HEK293 (cell line): ENCODE measurements at regions not wholly inside any gene's neighbourhood (a gene's known extent, or its start where the extent isn't known, plus 50 kb on each side); places are given as distances from the start of the nearest gene placed in this dataset.

Experiments used
- CTCF ChIA-PET: fragments of 350-600 bp; formaldehyde crosslinking; extraction: SDS; loops from one replicate; lab custom pipeline; 2021; ENCODE audit warnings: antibody characterized with exemption; lab: Yijun Ruan, JAX
- POLR2A ChIA-PET: fragments of 300-600 bp; formaldehyde crosslinking; extraction: SDS; loops from one replicate; lab custom pipeline; 2020; ENCODE audit warnings: antibody characterized with exemption, inconsistent platforms; lab: Yijun Ruan, JAX
- H3K27ac ChIP-seq: fragments of 200-500 bp; sonication (Bioruptor generic); 2 replicates; pipeline ENCODE4 v1.5.1; 2014; ENCODE audit warnings: low read depth, low read length, control low read depth, inconsistent platforms; ENCODE audit errors: extremely low read depth
- H3K36me3 ChIP-seq, 2 experiments: fragments of 200-500 bp in 1 of 2; sonication (Bioruptor generic) in 1 of 2; 1 replicate in 1 of 2; 2 replicates in 1 of 2; pipeline ENCODE4 v1.5.1; 2014 to 2017; ENCODE audit warnings: inconsistent platforms in 2 of 2, low read length in 2 of 2; ENCODE audit not compliant: control insufficient read depth in 2 of 2, insufficient read depth in 1 of 2
- H3K4me1 ChIP-seq: fragments of 200-500 bp; sonication (Bioruptor generic); 2 replicates; pipeline ENCODE4 v1.5.1; 2014; ENCODE audit warnings: mild to moderate bottlenecking, low read length, inconsistent platforms; ENCODE audit not compliant: control insufficient read depth, insufficient read depth
- H3K4me3 ChIP-seq: 2 replicates; pipeline ENCODE4 v1.5.1; 2011; ENCODE audit warnings: low read depth, mild to moderate bottlenecking, control low read depth, low read length, moderate library complexity
- H3K9me3 ChIP-seq: fragments of 200-500 bp; sonication (Bioruptor generic); 2 replicates; pipeline ENCODE4 v1.5.1; 2014; ENCODE audit warnings: low read depth, low read length, inconsistent platforms; ENCODE audit not compliant: control insufficient read depth, insufficient read depth
- GLI2 ChIP-seq: fragments of 450-650 bp; formaldehyde crosslinking; IDR thresholded peaks from 2 replicates; pipeline ENCODE4; 2017; ENCODE audit warnings: missing biosample characterization, missing genetic modification characterization, low read depth, borderline replicate concordance
- HOXA7 ChIP-seq: sonication (generic); formaldehyde crosslinking; IDR thresholded peaks from 2 replicates; pipeline ENCODE4 v1.8.1; 2022; ENCODE audit warnings: missing genetic modification reagents, borderline replicate concordance
- MEIS1 ChIP-seq: sonication (generic); formaldehyde crosslinking; IDR thresholded peaks from 2 replicates; pipeline ENCODE4 v1.8.1; 2022; ENCODE audit warnings: missing genetic modification reagents, mild to moderate bottlenecking, borderline replicate concordance
- PRDM1 ChIP-seq: fragments of 450-650 bp; formaldehyde crosslinking; IDR thresholded peaks from 2 replicates; pipeline ENCODE4; 2016; ENCODE audit warnings: missing biosample characterization, missing genetic modification characterization
- TSHZ1 ChIP-seq: fragments of 450-650 bp; formaldehyde crosslinking; IDR thresholded peaks from 2 replicates; pipeline ENCODE4 v1.5.1; 2016; ENCODE audit warnings: missing biosample characterization, missing genetic modification characterization, borderline replicate concordance
- ZFHX2 ChIP-seq: fragments of 450-650 bp; formaldehyde crosslinking; conservative IDR thresholded peaks from 2 replicates; pipeline ENCODE4 v1.5.1; 2016; ENCODE audit warnings: missing biosample characterization, missing genetic modification characterization
- ZIC2 ChIP-seq: fragments of 450-650 bp; formaldehyde crosslinking; IDR thresholded peaks from 2 replicates; pipeline ENCODE4 v1.5.1; 2016; ENCODE audit warnings: missing biosample characterization, missing genetic modification characterization
- ZNF155 ChIP-seq: fragments of 450-650 bp; formaldehyde crosslinking; IDR thresholded peaks from 2 replicates; pipeline ENCODE4 v1.5.1; 2016; ENCODE audit warnings: missing biosample characterization, missing genetic modification characterization
- ZNF18 ChIP-seq: fragments of 450-650 bp; formaldehyde crosslinking; IDR thresholded peaks from 2 replicates; pipeline ENCODE4 v1.5.1; 2016; ENCODE audit warnings: missing biosample characterization, missing genetic modification characterization
- ZNF221 ChIP-seq: fragments of 450-650 bp; formaldehyde crosslinking; IDR thresholded peaks from 2 replicates; pipeline ENCODE4 v1.5.1; 2017; ENCODE audit warnings: missing biosample characterization, missing genetic modification characterization, borderline replicate concordance
- ZNF274 ChIP-seq, 2 experiments: fragments of 200-500 bp in 1 of 2; fragments of 450-650 bp in 1 of 2; sonication (Bioruptor generic) in 1 of 2; formaldehyde crosslinking in 1 of 2; IDR thresholded peaks; 2 replicates each; pipeline versions ENCODE4 v1.5.1 to v1.6.1; 2014 to 2016; ENCODE audit warnings: borderline replicate concordance in 1 of 2, inconsistent platforms in 1 of 2, low read length in 1 of 2, missing biosample characterization in 1 of 2, missing genetic modification characterization in 1 of 2
- ZNF302 ChIP-seq: fragments of 450-650 bp; formaldehyde crosslinking; IDR thresholded peaks from 2 replicates; pipeline ENCODE4 v1.5.1; 2016; ENCODE audit warnings: missing biosample characterization, missing genetic modification characterization, low read depth
- ZNF354C ChIP-seq: fragments of 450-650 bp; formaldehyde crosslinking; IDR thresholded peaks from 2 replicates; pipeline ENCODE4 v1.5.1; 2016; ENCODE audit warnings: missing biosample characterization, missing genetic modification characterization, low read depth, borderline replicate concordance
- ZNF366 ChIP-seq: fragments of 450-650 bp; formaldehyde crosslinking; conservative IDR thresholded peaks from 2 replicates; pipeline ENCODE4 v1.5.1; 2016; ENCODE audit warnings: missing biosample characterization, missing genetic modification characterization
- ZNF423 ChIP-seq: fragments of 450-650 bp; formaldehyde crosslinking; IDR thresholded peaks from 2 replicates; pipeline ENCODE4 v1.5.1; 2016; ENCODE audit warnings: missing biosample characterization, missing genetic modification characterization
- ZNF510 ChIP-seq: fragments of 450-650 bp; formaldehyde crosslinking; IDR thresholded peaks from 2 replicates; pipeline ENCODE4 v1.5.1; 2018; ENCODE audit warnings: mild to moderate bottlenecking, missing genetic modification characterization, missing biosample characterization; ENCODE audit not compliant: insufficient replicate concordance
- ZNF571 ChIP-seq: fragments of 450-650 bp; formaldehyde crosslinking; IDR thresholded peaks from 2 replicates; pipeline ENCODE4 v1.5.0; 2017; ENCODE audit warnings: missing biosample characterization, missing genetic modification characterization
- ZNF585B ChIP-seq: fragments of 450-650 bp; formaldehyde crosslinking; IDR thresholded peaks from 2 replicates; pipeline ENCODE4 v1.5.1; 2016; ENCODE audit warnings: missing biosample characterization, missing genetic modification characterization
- ZNF600 ChIP-seq: fragments of 450-650 bp; formaldehyde crosslinking; IDR thresholded peaks from 2 replicates; pipeline ENCODE4 v1.5.1; 2016; ENCODE audit warnings: missing biosample characterization, missing genetic modification characterization
- ZNF677 ChIP-seq: fragments of 450-650 bp; IDR thresholded peaks from 2 replicates; pipeline ENCODE4 v1.5.0; 2018; ENCODE audit warnings: missing biosample characterization, mild to moderate bottlenecking, missing genetic modification characterization, moderate library complexity
- TF ChIP-seq, protein P1 (sequence below): IDR thresholded peaks from 2 replicates; pipeline ENCODE4 v1.6.1; 2011; ENCODE audit warnings: mild to moderate bottlenecking, low read depth, low read length, borderline replicate concordance
- TF ChIP-seq, protein P2 (sequence below): fragments of 450-650 bp; formaldehyde crosslinking; IDR thresholded peaks from 2 replicates; pipeline ENCODE4 v1.5.1; 2016; ENCODE audit warnings: missing biosample characterization, missing genetic modification characterization, low read depth
- TF ChIP-seq, protein P3 (sequence below): fragments of 450-650 bp; IDR thresholded peaks from 2 replicates; pipeline ENCODE4 v1.5.1; 2018; ENCODE audit warnings: missing biosample characterization, missing genetic modification characterization

GRCh38 chr21:16406355-16406754 is 676.6 kb downstream of the USP25 start (continued):
- TF ChIP-seq, protein P1, sequence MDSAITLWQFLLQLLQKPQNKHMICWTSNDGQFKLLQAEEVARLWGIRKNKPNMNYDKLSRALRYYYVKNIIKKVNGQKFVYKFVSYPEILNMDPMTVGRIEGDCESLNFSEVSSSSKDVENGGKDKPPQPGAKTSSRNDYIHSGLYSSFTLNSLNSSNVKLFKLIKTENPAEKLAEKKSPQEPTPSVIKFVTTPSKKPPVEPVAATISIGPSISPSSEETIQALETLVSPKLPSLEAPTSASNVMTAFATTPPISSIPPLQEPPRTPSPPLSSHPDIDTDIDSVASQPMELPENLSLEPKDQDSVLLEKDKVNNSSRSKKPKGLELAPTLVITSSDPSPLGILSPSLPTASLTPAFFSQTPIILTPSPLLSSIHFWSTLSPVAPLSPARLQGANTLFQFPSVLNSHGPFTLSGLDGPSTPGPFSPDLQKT, result no peak
- no peak for TF ChIP-seq ZNF510 (tag by site-specific recombination)
- TF ChIP-seq ZNF18 (tag by site-specific recombination), result no peak
- TF ChIP-seq, protein P2, sequence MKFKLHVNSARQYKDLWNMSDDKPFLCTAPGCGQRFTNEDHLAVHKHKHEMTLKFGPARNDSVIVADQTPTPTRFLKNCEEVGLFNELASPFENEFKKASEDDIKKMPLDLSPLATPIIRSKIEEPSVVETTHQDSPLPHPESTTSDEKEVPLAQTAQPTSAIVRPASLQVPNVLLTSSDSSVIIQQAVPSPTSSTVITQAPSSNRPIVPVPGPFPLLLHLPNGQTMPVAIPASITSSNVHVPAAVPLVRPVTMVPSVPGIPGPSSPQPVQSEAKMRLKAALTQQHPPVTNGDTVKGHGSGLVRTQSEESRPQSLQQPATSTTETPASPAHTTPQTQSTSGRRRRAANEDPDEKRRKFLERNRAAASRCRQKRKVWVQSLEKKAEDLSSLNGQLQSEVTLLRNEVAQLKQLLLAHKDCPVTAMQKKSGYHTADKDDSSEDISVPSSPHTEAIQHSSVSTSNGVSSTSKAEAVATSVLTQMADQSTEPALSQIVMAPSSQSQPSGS (tag by site-specific recombination), result no peak
- TF ChIP-seq GLI2 (tag by site-specific recombination), result no peak

DNA sequence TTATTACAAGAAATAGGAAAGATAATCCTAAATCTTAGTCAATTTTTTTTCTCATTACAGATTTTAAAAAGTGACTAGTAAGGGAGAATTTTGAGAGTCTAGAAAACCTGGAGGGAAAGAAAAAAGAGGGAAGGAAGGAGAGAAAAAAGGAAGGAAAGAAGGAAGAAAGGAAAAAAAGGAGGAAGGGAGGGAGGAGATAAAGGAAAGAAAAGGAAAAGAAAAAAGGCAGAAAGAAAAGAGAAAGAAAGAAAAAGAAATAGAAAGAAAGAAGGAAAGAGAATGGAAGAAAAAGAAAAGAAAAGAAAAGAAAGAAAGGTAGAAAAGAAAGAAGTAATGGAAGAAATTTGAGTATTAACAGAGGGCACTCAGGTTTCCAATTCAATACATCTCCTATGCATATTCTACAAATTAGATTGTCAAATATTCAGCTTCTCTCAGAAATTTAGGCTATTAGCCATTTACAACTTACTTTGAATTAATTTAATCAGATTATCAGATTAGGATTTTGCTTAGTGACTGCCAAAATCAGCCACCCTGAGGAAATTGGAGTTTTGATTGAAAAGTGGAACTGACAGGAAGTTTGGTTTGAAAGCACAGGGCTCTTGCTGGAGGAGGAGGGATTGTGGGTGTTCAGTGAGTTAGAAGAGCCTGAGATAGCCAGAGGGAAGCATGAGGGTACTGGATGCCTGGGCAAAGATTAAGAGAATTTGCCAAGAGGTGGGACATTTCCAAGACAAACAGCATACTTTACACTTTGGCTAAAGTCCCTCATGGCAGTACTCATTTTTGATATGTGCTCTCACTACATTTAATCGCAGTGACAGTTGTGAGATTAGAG is 677.8 kb downstream of the USP25 start:
- ChIA-PET CTCF (interaction anchor here (0.6 kb wide), 1 partner anchor 620 kb away, joined by 4 read pairs; no protein-coding TSS in a partner anchor), POLR2A (no interaction called here)
- Histone ChIP-seq H3K9me3 (no peaks in the 10 kb centered on the region), H3K4me1 (no peaks in the 10 kb centered on the region), H3K36me3 (no peaks in the 10 kb centered on the region), H3K27ac (no peak overlapping the region), H3K4me3 (no peak overlapping the region)
- TF ChIP-seq ZNF274 (IDR thresholded peaks at IDR 0.05; ENCODE audit: low read length) (no peak), ZNF274 (tag by site-specific recombination; IDR thresholded peaks at IDR 0.05; ENCODE audit: borderline replicate concordance) (no peak), PRDM1 (peak; percentile 87), TSHZ1 (tag by site-specific recombination) (no peak), ZNF366 (tag by site-specific recombination) (peak; percentile 87), ZIC2 (tag by site-specific recombination) (no peak)

DNA sequence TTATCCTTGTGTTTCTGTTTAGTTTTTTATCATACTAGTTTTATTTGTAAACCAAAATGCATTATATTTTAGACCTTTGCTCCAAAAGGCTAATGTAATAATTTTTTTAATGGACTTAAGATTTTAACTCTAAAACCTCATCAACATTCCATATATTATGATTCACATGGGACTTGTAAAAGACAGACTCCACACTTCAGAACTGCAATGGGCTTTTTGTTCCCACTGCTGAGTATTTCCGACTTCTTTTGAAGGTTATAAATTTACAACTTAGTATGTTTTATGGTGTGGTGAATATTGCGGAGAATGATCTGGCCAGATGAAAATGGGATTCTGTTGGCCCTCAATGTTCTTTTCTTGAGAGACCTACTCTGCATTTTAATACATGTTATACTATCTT is 678.5 kb downstream of the USP25 start:
- Histone ChIP-seq H3K4me3 (no peak overlapping the region), H3K4me1 (no peaks in the 10 kb centered on the region)
- TF ChIP-seq ZNF677 (tag by site-specific recombination) (no peak), MEIS1 (CRISPR knock-in tag) (no peak), ZNF354C (tag by site-specific recombination) (no peak), ZNF423 (tag by site-specific recombination) (no peak), ZNF155 (tag by site-specific recombination) (no peak), ZNF571 (tag by site-specific recombination) (no peak), ZNF585B (tag by site-specific recombination) (no peak), HOXA7 (CRISPR knock-in tag) (no peak), ZNF221 (no peak), ZNF302 (tag by site-specific recombination) (no peak), ZFHX2 (no peak), ZNF600 (tag by site-specific recombination) (no peak)
- TF ChIP-seq, protein P3, sequence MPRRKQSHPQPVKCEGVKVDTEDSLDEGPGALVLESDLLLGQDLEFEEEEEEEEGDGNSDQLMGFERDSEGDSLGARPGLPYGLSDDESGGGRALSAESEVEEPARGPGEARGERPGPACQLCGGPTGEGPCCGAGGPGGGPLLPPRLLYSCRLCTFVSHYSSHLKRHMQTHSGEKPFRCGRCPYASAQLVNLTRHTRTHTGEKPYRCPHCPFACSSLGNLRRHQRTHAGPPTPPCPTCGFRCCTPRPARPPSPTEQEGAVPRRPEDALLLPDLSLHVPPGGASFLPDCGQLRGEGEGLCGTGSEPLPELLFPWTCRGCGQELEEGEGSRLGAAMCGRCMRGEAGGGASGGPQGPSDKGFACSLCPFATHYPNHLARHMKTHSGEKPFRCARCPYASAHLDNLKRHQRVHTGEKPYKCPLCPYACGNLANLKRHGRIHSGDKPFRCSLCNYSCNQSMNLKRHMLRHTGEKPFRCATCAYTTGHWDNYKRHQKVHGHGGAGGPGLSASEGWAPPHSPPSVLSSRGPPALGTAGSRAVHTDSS (tag by site-specific recombination), result no peak

More for the DNA sequence above, 678.5 kb downstream of the USP25 start:
- ChIA-PET CTCF (no interaction called here), POLR2A (no interaction called here)
- no peak overlapping the region for H3K27ac ChIP-seq
- no peaks in the 10 kb centered on the region for H3K36me3 ChIP-seq
- no peaks in the 10 kb centered on the region for H3K9me3 ChIP-seq
